ENCODE measurements at regions not wholly inside any gene's neighbourhood (a gene's known extent, or its start where the extent isn't known, plus 50 kb on each side); places are given as distances from the start of the nearest gene placed in this dataset.

DNA sequence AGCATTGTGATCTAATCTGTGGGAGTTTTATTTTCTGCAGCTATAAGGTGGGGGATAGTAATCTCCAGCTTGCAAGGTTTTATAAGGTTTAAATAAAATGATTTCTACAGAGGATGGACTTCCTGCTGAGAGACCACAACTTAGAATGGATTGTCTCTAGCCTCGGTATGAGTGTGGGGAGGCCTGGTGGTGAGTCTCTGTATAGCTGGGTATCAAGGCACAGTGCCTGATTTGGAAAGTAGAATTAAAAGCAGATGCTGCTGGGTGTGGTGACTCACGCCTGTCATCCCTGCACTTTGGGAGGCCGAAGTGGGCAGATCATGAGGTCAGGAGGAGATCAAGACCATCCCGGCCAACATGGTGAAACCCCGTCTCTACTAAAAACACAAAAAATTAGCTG, 162.0 kb upstream of the GATB start:
- Mint-ChIP-seq H3K4me1 (peaks cover 2% of the 10 kb centered on the region in 2 experiments), H3K36me3 (ENCODE audit: insufficient read depth in 1 of 3, low read depth in 3 of 3) (peaks cover 0 to 4% (median 0%) of the 10 kb centered on the region in 3 experiments; a peak in 2 of 7 replicates), H3K27me3 (ENCODE audit: low read depth) (no peaks in the 10 kb centered on the region), H3K9me3 (no peaks in the 10 kb centered on the region), H3K27ac (no peak overlapping the region), H3K4me3 (no peak overlapping the region)
- Histone ChIP-seq H3T11ph (ENCODE audit: low read length) (no peak overlapping the region), H4K91ac (ENCODE audit: insufficient read length, low read depth, low read length) (no peak overlapping the region), H4K20me1 (ENCODE audit: control insufficient read depth, insufficient read depth, insufficient read length) (no peaks in the 10 kb centered on the region), H3K4ac (ENCODE audit: low read depth, low read length) (no peak overlapping the region), H3K14ac (ENCODE audit: insufficient read depth, low read length) (no peak overlapping the region), H2BK20ac (ENCODE audit: low read depth, low read length, poor library complexity, severe bottlenecking) (no peak overlapping the region), H3K79me2 (ENCODE audit: insufficient read depth, low read length) (no peaks in the 10 kb centered on the region), H2BK15ac (ENCODE audit: low read depth, low read length) (no peak overlapping the region), H2BK12ac (ENCODE audit: insufficient read length, low read depth, low read length) (no peak overlapping the region), H3K4me2 (ENCODE audit: insufficient read depth, insufficient read length, low read length) (no peak overlapping the region), H2AK5ac (ENCODE audit: insufficient read length, low read length) (no peak overlapping the region), H4K5ac (ENCODE audit: insufficient read length, low read depth, low read length) (no peak overlapping the region), H3K27ac (ENCODE audit: insufficient read length, low read depth, low read length) (no peak overlapping the region), H3K27me3 (ENCODE audit: insufficient read depth, low read length) (no peaks in the 10 kb centered on the region), H3K9me3 (ENCODE audit: control insufficient read depth, low read depth, low read length) (no peaks in the 10 kb centered on the region), H3K23me2 (ENCODE audit: insufficient read length, low read depth, low read length, poor library complexity, severe bottlenecking) (no peaks in the 10 kb centered on the region), H2AFZ (ENCODE audit: low read length) (no peak overlapping the region), H3K18ac (ENCODE audit: insufficient read length, low read depth, low read length) (no peak overlapping the region), H2BK5ac (ENCODE audit: insufficient read length, low read length) (no peak overlapping the region), H3K79me1 (ENCODE audit: insufficient read depth, low read depth, low read length, poor library complexity, severe bottlenecking) (no peaks in the 10 kb centered on the region), H3K9ac (ENCODE audit: extremely low read depth, insufficient read length, low read length) (no peak overlapping the region), H3K56ac (ENCODE audit: insufficient read length, low read depth, low read length) (no peak overlapping the region), H3K23ac (ENCODE audit: insufficient read length, low read depth, low read length) (no peak overlapping the region), H2BK120ac (ENCODE audit: low read depth, low read length, poor library complexity, severe bottlenecking) (no peak overlapping the region), H4K8ac (replicated peaks; ENCODE audit: insufficient read length, low read depth, low read length) (no peak overlapping the region), H3K4me1 (ENCODE audit: insufficient read depth, low read length) (no peaks in the 10 kb centered on the region)
- WGBS (ENCODE audit: extremely low coverage, insufficient read length, low lambda C conversion rate), result no CpG with 5 or more reads among the region's 5 CpGs
- TF ChIP-seq, protein P1, sequence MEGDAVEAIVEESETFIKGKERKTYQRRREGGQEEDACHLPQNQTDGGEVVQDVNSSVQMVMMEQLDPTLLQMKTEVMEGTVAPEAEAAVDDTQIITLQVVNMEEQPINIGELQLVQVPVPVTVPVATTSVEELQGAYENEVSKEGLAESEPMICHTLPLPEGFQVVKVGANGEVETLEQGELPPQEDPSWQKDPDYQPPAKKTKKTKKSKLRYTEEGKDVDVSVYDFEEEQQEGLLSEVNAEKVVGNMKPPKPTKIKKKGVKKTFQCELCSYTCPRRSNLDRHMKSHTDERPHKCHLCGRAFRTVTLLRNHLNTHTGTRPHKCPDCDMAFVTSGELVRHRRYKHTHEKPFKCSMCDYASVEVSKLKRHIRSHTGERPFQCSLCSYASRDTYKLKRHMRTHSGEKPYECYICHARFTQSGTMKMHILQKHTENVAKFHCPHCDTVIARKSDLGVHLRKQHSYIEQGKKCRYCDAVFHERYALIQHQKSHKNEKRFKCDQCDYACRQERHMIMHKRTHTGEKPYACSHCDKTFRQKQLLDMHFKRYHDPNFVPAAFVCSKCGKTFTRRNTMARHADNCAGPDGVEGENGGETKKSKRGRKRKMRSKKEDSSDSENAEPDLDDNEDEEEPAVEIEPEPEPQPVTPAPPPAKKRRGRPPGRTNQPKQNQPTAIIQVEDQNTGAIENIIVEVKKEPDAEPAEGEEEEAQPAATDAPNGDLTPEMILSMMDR (conservative IDR thresholded peaks at IDR 0.05), result 0 out of 3 replicates have a peak, but pooled peaks have one; percentile 15
- no peak for DNase-seq
